Myocyte (in vitro differentiated cells): ENCODE measurements at regions not wholly inside any gene's neighbourhood (a gene's known extent, or its start where the extent isn't known, plus 50 kb on each side); places are given as distances from the start of the nearest gene placed in this dataset.

Experiments
- DNase-seq: peaks from one replicate; pipeline ENCODE4 v3.0.0-alpha.2; 2012; ENCODE audit warnings: low read depth

GRCh38 chr11:134008634-134009071 lies 51.9 kb upstream of the IGSF9B start:
- DNase-seq: no peak

GRCh38 chr11:134013518-134013917 lies 55.4 kb upstream of the JAM3 start:
- DNase-seq: no peak

- peak; percentile 51 for DNase-seq
Observed at GRCh38 chr11:134014511-134014910, 54.4 kb upstream of the JAM3 start.

- DNase-seq: no peak
Observed at GRCh38 chr11:134015556-134015955, 53.3 kb upstream of the JAM3 start.

- no peak for DNase-seq
Observed at GRCh38 chr11:134017511-134018430, 51.1 kb upstream of the JAM3 start.
